ENCODE measurements at regions not wholly inside any gene's neighbourhood (a gene's known extent, or its start where the extent isn't known, plus 50 kb on each side); places are given as distances from the start of the nearest gene placed in this dataset.
"Not testable (repeated sequence)": the region's sequence is repeated elsewhere in the genome, so short reads cannot be mapped to it uniquely, and the experiment has no call there.

- DNase-seq (ENCODE audit: low read depth) = no peak
These were observed 128.5 kb upstream of the DCN start for GRCh38 chr12:91311081-91311480.

GRCh38 chr12:91309450-91309849 is 126.8 kb upstream of the DCN start:
- no peak for DNase-seq (ENCODE audit: low read depth)

- no peak for DNase-seq (ENCODE audit: low read depth)
These were observed 125.5 kb upstream of the DCN start for GRCh38 chr12:91307957-91308670.

- DNase-seq (ENCODE audit: low read depth) = no peak
These were observed 107.7 kb upstream of the DCN start for GRCh38 chr12:91290354-91290753.

- no peak for DNase-seq (ENCODE audit: low read depth)
These were observed 107.3 kb upstream of the DCN start for GRCh38 chr12:91289906-91290305.

- DNase-seq (ENCODE audit: low read depth) = no peak
These were observed 106.5 kb upstream of the DCN start for GRCh38 chr12:91289072-91289471.

DNA sequence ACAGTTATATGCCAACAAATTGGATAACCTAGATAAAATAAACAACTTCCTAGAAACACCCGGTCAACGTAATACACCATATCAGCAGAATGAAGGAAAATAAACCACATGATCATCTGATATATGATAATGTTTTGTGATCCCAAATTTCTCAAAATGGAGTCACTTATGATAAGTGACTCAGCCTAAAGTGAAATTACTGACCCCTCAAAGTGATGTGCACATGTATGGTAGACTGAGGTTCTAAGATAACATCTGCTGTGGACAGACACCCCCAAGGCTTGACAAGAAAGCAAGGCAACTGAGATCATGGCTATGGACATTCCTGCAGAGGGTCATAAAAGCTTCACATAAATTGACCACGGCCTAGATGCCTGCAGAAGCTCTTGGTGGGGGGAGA is 105.1 kb upstream of the DCN start:
- no peak for DNase-seq (ENCODE audit: low read depth)

GRCh38 chr12:91278126-91278525 is 95.5 kb upstream of the DCN start:
- no peak for DNase-seq (ENCODE audit: low read depth)

- no peak for DNase-seq (ENCODE audit: low read depth)
These were observed 93.9 kb upstream of the DCN start for GRCh38 chr12:91276509-91276908.

DNA sequence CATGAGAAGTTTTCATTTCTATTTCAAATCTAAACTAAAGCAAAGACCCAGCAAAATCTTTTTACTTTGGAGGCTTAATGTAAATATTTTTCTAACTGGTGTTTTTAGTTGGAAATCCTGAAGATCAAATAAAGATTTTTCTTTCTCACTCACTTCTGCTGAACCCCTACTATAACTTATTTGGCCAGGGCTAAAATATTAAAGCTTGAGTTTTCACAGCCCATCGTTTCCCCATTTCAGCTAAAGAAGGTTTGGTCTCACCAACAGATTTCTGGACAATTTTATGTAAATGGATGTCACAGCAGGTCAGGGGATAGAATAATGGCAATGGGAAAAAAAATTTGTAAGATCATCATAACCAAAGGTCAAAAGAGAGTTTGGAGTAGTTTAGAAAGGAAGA is 92.7 kb upstream of the DCN start:
- DNase-seq (ENCODE audit: low read depth) = no peak

DNA sequence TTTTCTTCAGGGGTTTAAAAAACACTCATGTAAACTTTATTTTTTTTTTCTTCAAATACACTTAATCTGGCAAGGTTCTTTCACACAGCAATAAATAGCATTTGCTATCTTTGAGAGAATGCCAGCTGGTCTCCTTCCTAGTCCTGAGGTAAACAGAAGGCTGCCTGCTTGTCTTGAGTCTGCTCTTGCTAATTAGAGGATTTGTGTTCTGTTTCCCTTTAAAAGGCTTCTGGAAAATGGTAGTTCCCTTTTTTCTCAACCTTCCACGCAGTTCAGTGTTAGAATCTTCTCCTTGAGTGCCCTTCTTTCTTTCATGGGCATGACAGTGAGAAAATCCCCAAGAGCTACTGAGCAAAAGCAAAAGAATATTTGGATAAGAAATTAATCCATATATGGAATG is 92.3 kb upstream of the DCN start:
- DNase-seq (ENCODE audit: low read depth) = no peak

- DNase-seq (ENCODE audit: low read depth) = no peak
These were observed 90.9 kb upstream of the DCN start for GRCh38 chr12:91273560-91273959.

DNA sequence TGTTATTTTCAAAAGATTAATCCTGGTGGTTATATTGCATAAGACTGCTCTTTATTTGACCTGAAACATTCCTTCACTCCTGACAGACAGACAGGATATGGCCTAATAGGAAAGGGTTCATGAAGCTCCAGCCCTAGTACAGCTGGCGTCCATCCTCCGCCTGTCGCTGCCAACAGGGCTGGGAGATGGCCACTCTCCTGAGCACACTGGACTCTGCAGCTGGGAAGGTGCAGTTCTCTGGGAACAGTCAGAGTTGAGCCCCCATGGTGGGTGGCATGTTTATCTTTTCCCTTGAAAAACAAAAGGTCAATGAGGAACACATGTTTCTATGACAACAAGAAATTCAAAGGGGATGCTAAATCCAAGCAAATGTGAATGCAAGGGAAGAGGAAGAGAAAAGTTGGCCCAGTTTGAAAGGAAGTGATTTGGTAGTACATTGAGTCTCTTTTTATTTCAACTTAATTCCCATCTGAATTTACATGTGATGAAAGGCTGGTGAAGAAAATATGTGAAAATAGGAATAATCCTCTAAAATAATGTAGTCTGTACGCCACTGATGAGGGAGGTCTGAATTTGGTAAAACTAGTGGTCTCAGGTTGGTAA is 89.9 kb upstream of the DCN start:
- DNase-seq (ENCODE audit: low read depth) = no peak

DNA sequence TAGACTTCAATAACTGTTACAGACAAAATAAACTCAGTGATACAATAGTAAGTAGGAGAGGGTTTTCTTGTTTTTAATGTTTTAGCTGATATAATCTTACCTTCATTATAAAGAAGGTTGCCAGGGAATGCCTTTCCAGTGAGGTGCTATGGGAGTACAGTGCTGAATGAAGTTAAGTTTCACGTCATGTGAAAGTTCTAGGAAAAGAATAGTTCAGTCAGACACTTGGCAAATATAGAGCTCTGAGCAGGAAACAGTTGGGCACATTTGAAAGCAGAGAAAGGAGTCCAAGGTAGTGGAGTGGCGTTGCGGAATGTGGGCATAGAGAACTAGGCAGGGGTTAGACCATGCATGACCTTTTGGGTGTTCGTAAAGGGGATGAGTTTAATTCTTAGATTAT is 88.6 kb upstream of the DCN start:
- DNase-seq (ENCODE audit: low read depth) = no peak

DNA sequence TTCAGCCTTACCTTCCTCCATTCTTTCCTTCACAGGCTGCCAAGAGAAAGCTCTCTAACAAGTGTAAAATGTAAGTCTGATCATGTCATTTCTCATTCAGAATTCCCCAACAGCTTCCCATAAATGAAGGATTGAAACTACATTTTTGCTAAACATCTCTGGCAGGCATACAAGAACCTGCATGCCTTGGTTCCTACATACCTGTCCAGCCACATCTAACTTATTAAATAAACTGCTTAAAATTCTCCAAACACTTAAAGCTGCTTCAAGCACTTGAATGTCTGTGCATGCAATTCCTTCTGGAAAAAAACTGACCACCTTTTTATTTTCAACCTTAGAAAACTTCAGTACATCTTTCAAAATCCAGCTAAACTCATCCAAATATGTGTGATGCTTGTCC is 84.4 kb upstream of the DCN start:
- DNase-seq (ENCODE audit: low read depth) = no peak

DNA sequence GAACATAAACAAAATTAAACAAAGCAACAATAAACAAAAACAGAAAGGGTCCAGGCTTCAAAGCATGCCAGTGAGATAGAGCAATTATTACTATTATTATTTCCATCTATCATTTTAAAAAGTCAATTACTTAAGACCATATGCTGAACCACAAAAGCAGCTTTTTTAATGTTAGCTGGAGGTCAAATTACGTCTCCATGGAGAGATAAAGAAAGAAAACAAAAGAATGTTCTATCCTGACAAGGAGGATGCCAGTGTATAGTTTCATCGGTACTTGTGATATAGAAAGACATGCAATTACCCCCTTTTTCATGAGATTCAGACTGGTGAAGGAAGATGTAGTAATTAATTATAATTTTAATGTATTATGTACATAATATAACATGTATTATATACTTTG is 81.6 kb upstream of the DCN start:
- no peak for DNase-seq (ENCODE audit: low read depth)

- no peak for DNase-seq (ENCODE audit: low read depth)
These were observed 79.4 kb upstream of the DCN start for GRCh38 chr12:91261820-91262676.

DNA sequence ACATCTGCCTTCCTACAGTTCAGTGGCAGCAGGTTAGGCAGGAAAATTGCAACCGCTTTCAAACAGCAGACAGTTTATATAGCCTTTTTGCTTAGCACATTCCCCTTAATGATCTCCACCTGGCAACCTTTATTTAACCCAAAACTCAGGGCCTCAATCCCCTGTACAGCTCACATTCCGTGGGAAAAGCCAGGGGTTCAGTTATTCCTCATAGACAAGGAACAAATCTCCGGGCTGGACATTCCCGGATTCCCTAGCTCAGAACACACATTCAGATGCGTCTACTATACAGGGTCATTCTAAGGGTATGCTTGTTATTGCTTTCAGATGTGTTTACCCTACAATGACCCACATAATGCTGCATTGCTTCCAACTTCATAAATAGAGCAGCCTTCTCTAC is 73.8 kb upstream of the DCN start:
- DNase-seq (ENCODE audit: low read depth) = no peak

DNA sequence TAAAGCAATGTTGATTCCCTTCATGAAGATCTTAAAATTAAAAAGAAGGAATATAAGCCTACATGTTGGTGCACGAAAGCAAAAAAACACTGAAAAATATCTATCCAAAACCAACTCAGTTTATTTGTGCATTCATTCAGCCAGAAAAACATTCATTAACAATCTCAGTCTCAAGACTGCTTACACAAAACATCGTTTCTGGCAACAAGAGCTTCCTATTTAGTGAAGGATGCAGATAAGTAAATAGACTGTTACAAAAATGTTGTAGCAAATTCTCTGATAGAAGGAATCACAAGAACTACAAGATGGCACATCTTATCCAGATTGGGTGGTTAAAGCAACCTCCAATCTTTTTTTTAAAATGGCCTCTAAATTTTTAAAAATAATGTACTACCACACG is 69.7 kb upstream of the DCN start:
- DNase-seq (ENCODE audit: low read depth) = no peak

DNA sequence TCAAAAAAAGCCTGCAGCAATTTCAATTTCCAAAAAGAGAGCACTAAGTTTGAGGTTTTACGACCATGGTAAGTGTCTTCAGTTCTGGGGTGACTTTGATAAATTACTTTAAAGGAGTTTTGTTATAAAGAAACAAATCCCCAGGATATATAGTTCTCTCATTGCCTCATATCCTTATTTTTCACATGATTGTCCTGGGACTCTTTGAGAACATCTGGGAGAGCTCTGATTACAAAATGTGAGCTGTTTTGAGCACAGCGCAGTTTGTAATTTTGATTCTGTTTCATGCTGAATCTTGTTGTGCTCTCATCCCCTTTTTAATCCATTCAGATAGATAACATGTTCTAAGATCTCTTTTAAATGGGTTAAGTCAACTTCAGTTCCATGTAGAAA is 67.7 kb upstream of the DCN start:
- DNase-seq (ENCODE audit: low read depth) = no peak

- DNase-seq (ENCODE audit: low read depth) = no peak
These were observed 67.1 kb upstream of the DCN start for GRCh38 chr12:91249518-91250272.

- DNase-seq (ENCODE audit: low read depth) = no peak
These were observed 66.4 kb upstream of the DCN start for GRCh38 chr12:91249054-91249453.

GRCh38 chr12:91243177-91243576 is 60.6 kb upstream of the DCN start:
- DNase-seq (ENCODE audit: low read depth) = not testable (repeated sequence)

All from activated T-helper 1 cell treated with Interleukin-2 at 50 U/mL for 16 hours (primary cell).